IMR-90 (cell line): ENCODE measurements at regions not wholly inside any gene's neighbourhood (a gene's known extent, or its start where the extent isn't known, plus 50 kb on each side); places are given as distances from the start of the nearest gene placed in this dataset.

Source experiments
- ATAC-seq: fragments of 200-7000 bp; cut with Tn5 transposase; 2 replicates; pipeline ENCODE4 v1.9.1; 2020; ENCODE audit warnings: low read depth, mild to moderate bottlenecking, moderate library complexity
- BruUV-seq: library from RNA; stranded (reverse); fragments of 400-500 nt; replicated peaks from 2 replicates; lab custom pipeline; 2021; lab: Mats Ljungman, UMichigan
- CTCF ChIA-PET: fragments of 300-600 bp; formaldehyde crosslinking; extraction: SDS; loops from one replicate; lab custom pipeline; 2021; ENCODE audit warnings: antibody characterized with exemption; lab: Yijun Ruan, JAX
- POLR2A ChIA-PET: fragments of 300-600 bp; sonication (Branson Sonifier 250); formaldehyde crosslinking; loops from one replicate; lab custom pipeline; 2022; ENCODE audit warnings: antibody characterized with exemption; ENCODE audit not compliant: unreplicated experiment; lab: Charles Lee
- DNase-seq: peaks from one replicate; pipeline ENCODE4 v3.0.0; 2013
- H2AFZ ChIP-seq: replicated peaks from 2 replicates; pipeline ENCODE3; 2013; ENCODE audit warnings: low read length, mild to moderate bottlenecking; ENCODE audit not compliant: poor library complexity
- H2AK5ac ChIP-seq: 2 replicates; pipeline ENCODE4 v1.6.1; 2013; ENCODE audit warnings: low read depth, low read length, inconsistent platforms
- H2AK9ac ChIP-seq: replicated peaks from 2 replicates; pipeline ENCODE3; 2013; ENCODE audit warnings: mild to moderate bottlenecking, low read depth, low read length, moderate library complexity; ENCODE audit not compliant: poor library complexity
- H2BK120ac ChIP-seq: 2 replicates; pipeline ENCODE4 v1.6.1; 2013; ENCODE audit warnings: low read depth, low read length, inconsistent platforms
- H2BK15ac ChIP-seq: 3 replicates; pipeline ENCODE4 v1.6.1; 2013; ENCODE audit warnings: low read depth, low read length, inconsistent platforms
- H2BK20ac ChIP-seq: 2 replicates; pipeline ENCODE4 v1.6.1; 2013; ENCODE audit warnings: low read depth, mild to moderate bottlenecking, inconsistent platforms, low read length, moderate library complexity
- H2BK5ac ChIP-seq: 2 replicates; pipeline ENCODE4 v1.6.1; 2013; ENCODE audit warnings: mild to moderate bottlenecking, low read depth, low read length, inconsistent platforms; ENCODE audit not compliant: poor library complexity, severe bottlenecking
- H3K14ac ChIP-seq: replicated peaks from 2 replicates; pipeline ENCODE4 v1.6.1; 2013; ENCODE audit warnings: low read depth, low read length, inconsistent platforms
- H3K18ac ChIP-seq: 2 replicates; pipeline ENCODE4 v1.6.1; 2013; ENCODE audit warnings: low read depth, low read length, control low read depth
- H3K23ac ChIP-seq: 2 replicates; pipeline ENCODE4 v1.6.1; 2013; ENCODE audit warnings: low read depth, low read length, inconsistent platforms
- H3K27ac ChIP-seq: 2 replicates; pipeline ENCODE4 v1.5.1; 2013; ENCODE audit warnings: mild to moderate bottlenecking, control low read depth, low read length; ENCODE audit not compliant: insufficient read depth
- H3K27me3 ChIP-seq: 2 replicates; pipeline ENCODE4 v1.6.1; 2013; ENCODE audit warnings: low read length; ENCODE audit not compliant: control insufficient read depth, insufficient read depth
- H3K36me3 ChIP-seq: 2 replicates; pipeline ENCODE4 v1.6.1; 2013; ENCODE audit warnings: low read length, mixed read lengths; ENCODE audit not compliant: control insufficient read depth, insufficient read depth
- H3K4ac ChIP-seq: 2 replicates; pipeline ENCODE4 v1.6.1; 2013; ENCODE audit warnings: low read depth, low read length, inconsistent platforms
- H3K4me1 ChIP-seq: 2 replicates; pipeline ENCODE4 v1.6.1; 2013; ENCODE audit warnings: low read length, mixed read lengths; ENCODE audit not compliant: control insufficient read depth, insufficient read depth
- H3K4me2 ChIP-seq: 2 replicates; pipeline ENCODE4 v1.6.1; 2013; ENCODE audit warnings: low read depth, mild to moderate bottlenecking, control low read depth, low read length, moderate library complexity
- H3K4me3 ChIP-seq: 2 replicates; pipeline ENCODE4 v1.5.1; 2013; ENCODE audit warnings: low read depth, mild to moderate bottlenecking, control low read depth, low read length, moderate library complexity; ENCODE audit not compliant: insufficient read depth
- H3K56ac ChIP-seq: 2 replicates; pipeline ENCODE4 v1.6.1; 2013; ENCODE audit warnings: low read length, inconsistent platforms; ENCODE audit not compliant: insufficient read depth; ENCODE audit errors: extremely low read depth
- H3K79me1 ChIP-seq, 2 experiments: 2 replicates each; pipeline ENCODE4 v1.6.1; 2013; ENCODE audit warnings: low read length in 2 of 2, inconsistent platforms in 1 of 2, low read depth in 1 of 2
- H3K9ac ChIP-seq: 2 replicates; pipeline ENCODE4 v1.6.1; 2013; ENCODE audit warnings: low read depth, low read length, control low read depth
- H3K9me1 ChIP-seq: 2 replicates; pipeline ENCODE4 v1.6.1; 2013; ENCODE audit warnings: low read length, inconsistent platforms; ENCODE audit not compliant: insufficient read depth
- H3K9me3 ChIP-seq: 2 replicates; pipeline ENCODE4 v1.6.1; 2013; ENCODE audit warnings: low read length; ENCODE audit not compliant: control insufficient read depth, insufficient read depth
- H4K20me1 ChIP-seq: 2 replicates; pipeline ENCODE4 v1.6.1; 2013; ENCODE audit warnings: low read length, inconsistent platforms; ENCODE audit not compliant: insufficient read depth
- H4K5ac ChIP-seq: 2 replicates; pipeline ENCODE4 v1.6.1; 2013; ENCODE audit warnings: mild to moderate bottlenecking, low read depth, low read length, control low read depth
- H4K8ac ChIP-seq, 2 experiments: 2 replicates each; pipeline ENCODE4 v1.6.1; 2013; ENCODE audit warnings: low read depth in 2 of 2, low read length in 2 of 2, control low read depth in 1 of 2, inconsistent platforms in 1 of 2
- H4K91ac ChIP-seq: 2 replicates; pipeline ENCODE4 v1.6.1; 2013; ENCODE audit warnings: low read depth, low read length, inconsistent platforms; ENCODE audit not compliant: insufficient read depth
- BHLHE40 ChIP-seq: fragments of 150-350 bp; IDR thresholded peaks from 2 replicates; pipeline ENCODE4 v1.6.1; 2016; ENCODE audit warnings: mild to moderate bottlenecking, low read depth, low read length
- CEBPB ChIP-seq: IDR thresholded peaks from 2 replicates; pipeline ENCODE4 v1.6.1; 2012; ENCODE audit warnings: low read depth, low read length, improper control_type of control experiment
- MAZ ChIP-seq: IDR thresholded peaks from 2 replicates; pipeline ENCODE4 v1.6.1; 2012; ENCODE audit warnings: low read depth, mild to moderate bottlenecking, low read length, improper control_type of control experiment, moderate library complexity, borderline replicate concordance
- POLR2A ChIP-seq: IDR thresholded peaks from 2 replicates; pipeline ENCODE4 v1.6.1; 2012; ENCODE audit warnings: mild to moderate bottlenecking, low read depth, low read length
- RCOR1 ChIP-seq: IDR thresholded peaks from 2 replicates; pipeline ENCODE4 v1.6.1; 2012; ENCODE audit warnings: mild to moderate bottlenecking, low read length, improper control_type of control experiment; ENCODE audit not compliant: insufficient replicate concordance
- RFX5 ChIP-seq: IDR thresholded peaks from 2 replicates; pipeline ENCODE4 v1.8.0; 2012; ENCODE audit warnings: low read depth, mild to moderate bottlenecking, low read length, moderate library complexity
- WGBS, 2 experiments: methylation state at CpG; one replicate each; pipeline versions ENCODE4 v1.1.5 to v1.1.7; 2013; ENCODE audit warnings: missing lambda C conversion rate in 2 of 2; ENCODE audit not compliant: insufficient read length in 1 of 2; ENCODE audit errors: extremely low coverage in 2 of 2; 5-methylcytosine and 5-hydroxymethylcytosine counted together
- dilution Hi-C: fragments of 300-500 bp; cut with HindIII; formaldehyde crosslinking; loops from one replicate; pipeline ENCODE4 v1.14.3; 2018; ENCODE audit warnings: low sequenced_read_pairs; ENCODE audit not compliant: unreplicated experiment
- in situ Hi-C: fragments of 300-500 bp; cut with MboI; formaldehyde crosslinking; loops from 3 replicates; pipeline ENCODE4 v1.14.3; 2019; ENCODE audit warnings: low sequenced_read_pairs, inconsistent platforms, mixed read lengths
- intact Hi-C: fragments of 100-400 bp; cut with micrococcal nuclease; formaldehyde crosslinking; loops from 2 replicates; pipeline ENCODE4 v1.10.0; 2022
- TF ChIP-seq, protein P1 (sequence below): fragments of 150-350 bp; IDR thresholded peaks from 2 replicates; pipeline ENCODE4 v1.6.1; 2017; ENCODE audit warnings: mild to moderate bottlenecking, antibody characterized with exemption, low read length, low read depth
- TF ChIP-seq, protein P2 (sequence below): fragments of 150-350 bp; IDR thresholded peaks from 2 replicates; pipeline ENCODE4 v1.6.1; 2016; ENCODE audit warnings: low read depth, mild to moderate bottlenecking, low read length, moderate library complexity, borderline replicate concordance
- TF ChIP-seq, protein P3 (sequence below): conservative IDR thresholded peaks from 2 replicates; pipeline ENCODE4 v1.5.1; 2012; ENCODE audit warnings: mild to moderate bottlenecking, low read depth, low read length, improper control_type of control experiment

DNA sequence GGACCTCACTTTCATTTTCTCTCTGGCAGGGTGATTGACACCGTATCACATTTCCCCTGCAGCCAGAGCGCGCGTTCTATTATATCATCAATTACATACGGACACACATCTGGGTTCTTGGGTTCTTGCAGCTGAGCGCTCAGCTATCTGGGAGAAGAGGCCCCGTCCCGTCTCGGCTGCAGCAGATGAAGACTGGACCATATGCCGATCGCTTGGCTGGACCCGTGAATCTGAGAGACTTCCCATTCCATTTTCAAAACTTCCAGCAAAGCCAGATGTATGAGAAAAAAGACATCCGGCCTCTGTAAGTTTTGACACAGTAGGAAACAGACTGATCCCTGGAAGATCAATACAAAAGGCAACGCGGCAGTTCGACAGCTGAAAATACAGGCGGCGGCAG is 99.8 kb downstream of the JCAD start:
- Histone ChIP-seq H2BK15ac (no peak overlapping the region), H3K79me1 (no peaks in the 10 kb centered on the region), H4K8ac (no peak overlapping the region), H4K5ac (no peak overlapping the region), H4K20me1 (no peaks in the 10 kb centered on the region), H3K56ac (no peak overlapping the region), H2AK9ac (no peak overlapping the region), H3K27ac (no peak overlapping the region), H3K4me1 (peaks cover 4% of the 10 kb centered on the region; the same call in 1 of the 2 replicates), H3K27me3 (peaks cover 22% of the 10 kb centered on the region), H2BK5ac (no peak overlapping the region), H2BK20ac (no peak overlapping the region), H3K36me3 (no peaks in the 10 kb centered on the region), H2BK120ac (no peak overlapping the region), H3K9me1 (no peaks in the 10 kb centered on the region), H3K4me2 (no peak overlapping the region), H3K18ac (no peak overlapping the region), H3K9ac (no peak overlapping the region), H3K9me3 (no peaks in the 10 kb centered on the region; the same call in 1 of the 2 replicates), H2AFZ (no peak overlapping the region), H3K14ac (no peak overlapping the region), H3K4ac (no peak overlapping the region), H3K23ac (no peak overlapping the region), H2AK5ac (no peak overlapping the region), H4K91ac (no peak overlapping the region), H3K4me3 (no peak overlapping the region)
- 94% methylated on average over 6 of the region's 18 CpGs; no CpG with 5 or more reads in 1 of the 2 experiments for WGBS, 2 experiments
- ATAC-seq, result no peak
- in situ Hi-C loops, result no loop called here
- intact Hi-C loops, result no loop called here
- DNase-seq, result no peak
- dilution Hi-C loops, result no loop called here
- BruUV-seq, result no TSS peak
- ChIA-PET POLR2A (no interaction called here), CTCF (no interaction called here)
- TF ChIP-seq RFX5, result no peak
- TF ChIP-seq, protein P1, sequence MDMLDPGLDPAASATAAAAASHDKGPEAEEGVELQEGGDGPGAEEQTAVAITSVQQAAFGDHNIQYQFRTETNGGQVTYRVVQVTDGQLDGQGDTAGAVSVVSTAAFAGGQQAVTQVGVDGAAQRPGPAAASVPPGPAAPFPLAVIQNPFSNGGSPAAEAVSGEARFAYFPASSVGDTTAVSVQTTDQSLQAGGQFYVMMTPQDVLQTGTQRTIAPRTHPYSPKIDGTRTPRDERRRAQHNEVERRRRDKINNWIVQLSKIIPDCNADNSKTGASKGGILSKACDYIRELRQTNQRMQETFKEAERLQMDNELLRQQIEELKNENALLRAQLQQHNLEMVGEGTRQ, result no peak
- TF ChIP-seq MAZ, result no peak
- TF ChIP-seq CEBPB, result no peak
- TF ChIP-seq RCOR1, result no peak
- no peak for TF ChIP-seq POLR2A
- TF ChIP-seq BHLHE40, result no peak
- TF ChIP-seq, protein P2, sequence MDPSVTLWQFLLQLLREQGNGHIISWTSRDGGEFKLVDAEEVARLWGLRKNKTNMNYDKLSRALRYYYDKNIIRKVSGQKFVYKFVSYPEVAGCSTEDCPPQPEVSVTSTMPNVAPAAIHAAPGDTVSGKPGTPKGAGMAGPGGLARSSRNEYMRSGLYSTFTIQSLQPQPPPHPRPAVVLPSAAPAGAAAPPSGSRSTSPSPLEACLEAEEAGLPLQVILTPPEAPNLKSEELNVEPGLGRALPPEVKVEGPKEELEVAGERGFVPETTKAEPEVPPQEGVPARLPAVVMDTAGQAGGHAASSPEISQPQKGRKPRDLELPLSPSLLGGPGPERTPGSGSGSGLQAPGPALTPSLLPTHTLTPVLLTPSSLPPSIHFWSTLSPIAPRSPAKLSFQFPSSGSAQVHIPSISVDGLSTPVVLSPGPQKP, result no peak
- TF ChIP-seq, protein P3, sequence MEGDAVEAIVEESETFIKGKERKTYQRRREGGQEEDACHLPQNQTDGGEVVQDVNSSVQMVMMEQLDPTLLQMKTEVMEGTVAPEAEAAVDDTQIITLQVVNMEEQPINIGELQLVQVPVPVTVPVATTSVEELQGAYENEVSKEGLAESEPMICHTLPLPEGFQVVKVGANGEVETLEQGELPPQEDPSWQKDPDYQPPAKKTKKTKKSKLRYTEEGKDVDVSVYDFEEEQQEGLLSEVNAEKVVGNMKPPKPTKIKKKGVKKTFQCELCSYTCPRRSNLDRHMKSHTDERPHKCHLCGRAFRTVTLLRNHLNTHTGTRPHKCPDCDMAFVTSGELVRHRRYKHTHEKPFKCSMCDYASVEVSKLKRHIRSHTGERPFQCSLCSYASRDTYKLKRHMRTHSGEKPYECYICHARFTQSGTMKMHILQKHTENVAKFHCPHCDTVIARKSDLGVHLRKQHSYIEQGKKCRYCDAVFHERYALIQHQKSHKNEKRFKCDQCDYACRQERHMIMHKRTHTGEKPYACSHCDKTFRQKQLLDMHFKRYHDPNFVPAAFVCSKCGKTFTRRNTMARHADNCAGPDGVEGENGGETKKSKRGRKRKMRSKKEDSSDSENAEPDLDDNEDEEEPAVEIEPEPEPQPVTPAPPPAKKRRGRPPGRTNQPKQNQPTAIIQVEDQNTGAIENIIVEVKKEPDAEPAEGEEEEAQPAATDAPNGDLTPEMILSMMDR, result no peak
